Body of pancreas (tissue), 4 donors: ENCODE measurements at regions not wholly inside any gene's neighbourhood (a gene's known extent, or its start where the extent isn't known, plus 50 kb on each side); places are given as distances from the start of the nearest gene placed in this dataset.

Experiments used
- ATAC-seq: fragments of 150-250 bp; one replicate; pipeline ENCODE4 v1.9.1; 2016
- DNase-seq, 4 donors: peaks; one replicate each; pipeline ENCODE4 v3.0.0-alpha.2; 2019
- H3K27ac ChIP-seq, 4 donors: fragments of 200-600 bp; sonication (generic); 1 replicate in 3 of 4; 2 replicates in 1 of 4; pipeline versions ENCODE4 v1.5.1 to v1.6.1; 2016 to 2019; ENCODE audit warnings: mild to moderate bottlenecking in 1 of 4, mixed read lengths in 1 of 4, moderate library complexity in 1 of 4
- H3K27me3 ChIP-seq, 2 donors: fragments of 200-600 bp; sonication (generic); one replicate each; pipeline ENCODE4 v1.6.0; 2016; ENCODE audit warnings: mild to moderate bottlenecking in 1 of 2
- H3K36me3 ChIP-seq, 2 donors: fragments of 200-600 bp; sonication (generic); replicated peaks in 1 of 2; 2 replicates each; pipeline ENCODE4 v1.5.1; 2016; ENCODE audit warnings: low read depth in 2 of 2; ENCODE audit not compliant: insufficient read depth in 1 of 2
- H3K4me1 ChIP-seq: fragments of 200-600 bp; sonication (generic); one replicate; pipeline ENCODE4 v1.6.0; 2016
- H3K4me3 ChIP-seq, 2 donors: fragments of 200-600 bp; sonication (generic); 1 replicate in 1 of 2; 2 replicates in 1 of 2; pipeline ENCODE4 v1.5.1; 2016 to 2019
- H3K9me3 ChIP-seq, 3 donors: fragments of 200-600 bp; sonication (generic); 1 replicate in 2 of 3; 2 replicates in 1 of 3; pipeline ENCODE4 v1.5.1; 2016
- POLR2A ChIP-seq, 3 donors: fragments of 450-650 bp; IDR thresholded peaks; one replicate each; pipeline ENCODE4 v1.6.1; 2016; ENCODE audit warnings: antibody characterized with exemption in 3 of 3, mild to moderate bottlenecking in 2 of 3
- WGBS, 2 donors: methylation state at CpG; one replicate each; pipeline ENCODE4 v1.1.5; 2017; 5-methylcytosine and 5-hydroxymethylcytosine counted together
- intact Hi-C: fragments of 100-400 bp; cut with DNase I; formaldehyde crosslinking; loops from one replicate; pipeline ENCODE4 v1.15.1; 2023
- TF ChIP-seq, protein P1 (sequence below), 7 experiments: fragments of 450-650 bp in 4 of 7; fragments of 200-600 bp in 3 of 7; sonication (generic) in 3 of 7; IDR thresholded peaks; one replicate each; pipeline ENCODE4 v1.5.1; 2016 to 2019; ENCODE audit warnings: antibody characterized with exemption in 7 of 7

DNA sequence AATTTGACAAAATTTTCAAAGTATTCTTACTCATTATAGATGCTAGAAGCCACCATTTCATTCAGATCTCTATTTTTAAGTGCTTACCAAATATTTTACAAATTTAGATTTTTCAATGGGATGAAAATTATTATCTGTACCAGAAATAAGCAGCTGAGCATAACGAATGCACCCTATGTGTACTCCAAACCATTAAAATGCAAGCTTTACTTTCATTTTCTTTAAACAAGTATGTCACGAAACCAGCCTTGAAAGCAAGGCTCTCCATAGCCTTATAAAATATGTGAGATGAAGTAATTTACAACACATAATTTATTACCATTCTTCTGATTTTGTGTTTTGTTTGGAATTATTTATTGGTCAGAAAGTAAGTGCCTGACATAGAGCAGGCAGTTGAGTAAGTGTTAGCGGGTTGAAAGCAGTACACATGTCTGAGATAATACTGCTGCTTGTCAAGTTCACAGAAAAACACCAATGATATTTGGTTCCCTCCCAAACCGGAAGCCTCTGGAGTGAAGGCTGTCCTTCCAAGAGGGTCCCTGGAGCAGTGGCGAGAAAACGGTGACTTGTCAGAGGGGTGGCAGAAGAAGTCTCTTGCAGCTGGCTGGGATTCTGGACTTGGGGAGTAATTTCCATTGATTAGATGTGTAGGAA lies 322.7 kb upstream of the PFKP start:
- WGBS, 2 donors: 44 to 55% methylated on average over 6 of the region's 6 CpGs
- intact Hi-C loops: no loop called here
- ATAC-seq: no peak

DNA sequence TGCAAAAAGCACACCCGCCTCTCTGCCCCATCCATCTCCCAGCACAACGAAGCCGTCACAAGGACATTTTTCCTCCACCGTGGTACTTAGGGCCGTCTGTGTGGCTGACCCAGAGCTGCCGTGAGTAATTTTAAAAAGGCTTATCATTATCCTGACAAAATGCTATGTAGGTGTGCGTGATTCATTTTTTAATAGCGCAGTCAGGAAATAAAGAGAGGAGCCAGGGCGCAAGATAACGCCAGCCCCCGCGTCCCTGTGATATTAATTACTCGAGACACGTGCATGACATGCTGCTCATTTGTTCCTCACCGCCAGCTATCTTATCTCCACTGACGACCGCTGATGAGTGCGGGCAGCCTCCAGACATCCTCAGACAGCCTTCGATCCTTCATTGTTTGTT lies 332.7 kb upstream of the PFKP start:
- 2 to 13% methylated on average over 19 of the region's 19 CpGs for WGBS, 2 donors
- Histone ChIP-seq H3K27me3 (peaks cover 0 to 9% of the 10 kb centered on the region in 2 donors), H3K4me1 (no peaks in the 10 kb centered on the region), H3K9me3 (no peaks in the 10 kb centered on the region), H3K4me3 (no peak overlapping the region), H3K36me3 (no peaks in the 10 kb centered on the region), H3K27ac (no peak overlapping the region)
- intact Hi-C loops: no loop called here
- TF ChIP-seq, protein P1, sequence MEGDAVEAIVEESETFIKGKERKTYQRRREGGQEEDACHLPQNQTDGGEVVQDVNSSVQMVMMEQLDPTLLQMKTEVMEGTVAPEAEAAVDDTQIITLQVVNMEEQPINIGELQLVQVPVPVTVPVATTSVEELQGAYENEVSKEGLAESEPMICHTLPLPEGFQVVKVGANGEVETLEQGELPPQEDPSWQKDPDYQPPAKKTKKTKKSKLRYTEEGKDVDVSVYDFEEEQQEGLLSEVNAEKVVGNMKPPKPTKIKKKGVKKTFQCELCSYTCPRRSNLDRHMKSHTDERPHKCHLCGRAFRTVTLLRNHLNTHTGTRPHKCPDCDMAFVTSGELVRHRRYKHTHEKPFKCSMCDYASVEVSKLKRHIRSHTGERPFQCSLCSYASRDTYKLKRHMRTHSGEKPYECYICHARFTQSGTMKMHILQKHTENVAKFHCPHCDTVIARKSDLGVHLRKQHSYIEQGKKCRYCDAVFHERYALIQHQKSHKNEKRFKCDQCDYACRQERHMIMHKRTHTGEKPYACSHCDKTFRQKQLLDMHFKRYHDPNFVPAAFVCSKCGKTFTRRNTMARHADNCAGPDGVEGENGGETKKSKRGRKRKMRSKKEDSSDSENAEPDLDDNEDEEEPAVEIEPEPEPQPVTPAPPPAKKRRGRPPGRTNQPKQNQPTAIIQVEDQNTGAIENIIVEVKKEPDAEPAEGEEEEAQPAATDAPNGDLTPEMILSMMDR (IDR thresholded peaks at IDR 0.05): no peak
- TF ChIP-seq POLR2A (IDR thresholded peaks at IDR 0.05): no peak
- ATAC-seq (no peak), DNase-seq (no peak)

More for the DNA sequence above, 322.7 kb upstream of the PFKP start:
- no peaks in the 10 kb centered on the region for H3K27me3 ChIP-seq
- H3K9me3 ChIP-seq: no peaks in the 10 kb centered on the region
- H3K36me3 ChIP-seq: no peaks in the 10 kb centered on the region
- TF ChIP-seq POLR2A (IDR thresholded peaks at IDR 0.05): no peak
- TF ChIP-seq, protein P1 (IDR thresholded peaks at IDR 0.05): no peak
- no peaks in the 10 kb centered on the region for H3K4me1 ChIP-seq
- H3K4me3 ChIP-seq: no peak overlapping the region
- no peak for DNase-seq
- no peak overlapping the region for H3K27ac ChIP-seq

DNA sequence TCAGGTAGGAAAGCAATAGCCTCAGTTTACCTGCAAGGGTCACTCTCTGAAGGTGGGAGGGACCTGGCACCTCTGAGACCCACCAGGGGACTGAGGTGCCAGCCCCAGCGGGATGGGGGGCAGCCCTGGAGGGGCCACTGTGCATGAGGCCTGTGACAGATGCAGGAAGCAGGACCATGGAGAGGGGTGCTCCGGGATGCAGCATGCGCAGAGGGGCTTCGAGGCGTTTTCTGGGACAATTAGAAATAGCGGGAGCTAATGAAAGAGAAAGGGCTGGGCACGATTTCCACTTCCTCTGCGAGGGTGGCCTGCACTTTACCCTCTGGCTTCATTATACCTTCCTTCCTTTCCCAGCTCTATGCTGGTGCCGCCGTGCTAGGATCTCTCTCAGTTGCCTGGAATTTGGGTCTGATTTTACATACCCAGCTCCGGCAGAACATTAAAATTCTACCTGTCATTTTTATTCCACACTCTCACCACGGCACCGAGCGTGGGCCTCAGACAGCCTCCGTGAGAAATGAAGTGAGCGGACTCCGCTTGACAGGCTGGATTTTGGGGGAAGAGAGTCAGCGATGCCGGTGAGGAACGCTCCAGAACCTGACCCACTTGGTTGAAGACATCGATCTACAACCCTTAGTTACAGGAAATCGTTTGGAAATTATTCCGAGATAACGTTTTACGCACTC lies 333.9 kb upstream of the PFKP start:
- Histone ChIP-seq H3K4me1 (no peaks in the 10 kb centered on the region), H3K27me3 (peaks cover 0 to 9% of the 10 kb centered on the region in 2 donors), H3K4me3 (no peak overlapping the region), H3K9me3 (no peaks in the 10 kb centered on the region), H3K36me3 (no peaks in the 10 kb centered on the region), H3K27ac (no peak overlapping the region)
- TF ChIP-seq POLR2A (IDR thresholded peaks at IDR 0.05): no peak
- TF ChIP-seq, protein P1 (IDR thresholded peaks at IDR 0.05): no peak
- intact Hi-C loops: no loop called here
- 75 to 80% methylated on average over 25 of the region's 25 CpGs for whole genome bisulfite sequencing, 2 donors
- no peak for DNase-seq
- no peak for ATAC-seq

DNA sequence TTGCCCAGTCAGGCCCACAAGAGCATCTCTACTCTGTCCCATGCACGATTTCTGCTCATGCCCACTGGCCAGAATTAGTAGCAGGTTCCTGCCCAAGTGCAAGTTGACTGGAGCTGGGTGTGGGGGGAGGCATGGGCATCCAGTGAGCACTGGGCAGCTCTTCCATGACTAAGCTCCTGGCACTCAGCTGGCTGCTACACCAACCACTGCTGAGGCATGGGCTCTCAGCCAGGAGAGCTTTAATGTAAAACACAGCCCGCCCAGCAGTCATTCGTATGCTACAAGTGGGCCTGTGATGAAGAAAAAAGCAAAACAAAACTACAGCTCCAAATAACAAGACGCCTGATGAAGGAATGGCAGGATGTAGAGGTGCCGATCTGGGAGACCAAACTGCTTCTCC lies 335.4 kb upstream of the PFKP start:
- Histone ChIP-seq H3K4me3 (no peak overlapping the region), H3K27me3 (peaks cover 0 to 9% of the 10 kb centered on the region in 2 donors), H3K4me1 (no peaks in the 10 kb centered on the region), H3K9me3 (no peaks in the 10 kb centered on the region), H3K36me3 (no peaks in the 10 kb centered on the region), H3K27ac (no peak overlapping the region)
- WGBS, 2 donors: 62 to 65% methylated on average over 5 of the region's 5 CpGs
- no peak for TF ChIP-seq POLR2A (IDR thresholded peaks at IDR 0.05)
- TF ChIP-seq, protein P1 (IDR thresholded peaks at IDR 0.05): no peak
- no peak for DNase-seq
- intact Hi-C loops: no loop called here
- no peak for ATAC-seq

DNA sequence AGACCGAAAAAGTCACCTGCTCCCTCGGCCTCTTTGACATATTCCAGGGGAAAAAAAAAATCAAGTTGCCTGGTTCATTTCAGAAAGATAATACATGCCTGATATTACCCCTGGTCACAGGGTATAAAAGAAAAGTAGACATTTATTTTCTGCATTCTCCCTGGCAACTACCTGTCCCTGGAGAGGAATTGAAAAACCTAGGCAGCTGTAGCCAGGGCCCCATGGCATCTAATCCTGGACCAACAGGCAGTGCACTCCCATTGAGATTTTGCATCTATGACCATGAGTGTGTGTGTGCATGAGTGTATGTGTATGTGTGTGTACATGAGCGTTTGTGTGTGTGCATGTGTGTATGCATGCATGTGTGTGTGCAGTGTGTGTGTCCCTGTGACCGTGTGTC lies 338.2 kb upstream of the PFKP start:
- H3K4me1 ChIP-seq: no peaks in the 10 kb centered on the region
- intact Hi-C loops: no loop called here
- H3K27me3 ChIP-seq: peaks cover 0 to 9% of the 10 kb centered on the region in 2 donors
- ATAC-seq (no peak), DNase-seq (no peak)
- H3K36me3 ChIP-seq: no peaks in the 10 kb centered on the region
- 39% methylated on average over 4 of the region's 4 CpGs for WGBS, 2 donors
- no peak overlapping the region for H3K27ac ChIP-seq
- TF ChIP-seq, protein P1 (IDR thresholded peaks at IDR 0.05): no peak
- no peak for TF ChIP-seq POLR2A (IDR thresholded peaks at IDR 0.05)
- H3K9me3 ChIP-seq: no peaks in the 10 kb centered on the region
- H3K4me3 ChIP-seq: no peak overlapping the region
